Osteoblast (primary cell): ENCODE measurements at regions not wholly inside any gene's neighbourhood (a gene's known extent, or its start where the extent isn't known, plus 50 kb on each side); places are given as distances from the start of the nearest gene placed in this dataset.

Source experiments
- DNase-seq: peaks from one replicate; pipeline ENCODE4 v3.0.0; 2011; ENCODE audit warnings: low spot score, mixed read lengths; ENCODE audit not compliant: insufficient read length; ENCODE audit errors: missing footprints
- H2AFZ ChIP-seq: 2 replicates; pipeline ENCODE4 v1.6.0; 2011; ENCODE audit warnings: mild to moderate bottlenecking, low read length
- H3K27ac ChIP-seq: 2 replicates; pipeline ENCODE4 v1.5.1; 2011; ENCODE audit warnings: mild to moderate bottlenecking, low read depth, low read length, moderate library complexity
- H3K27me3 ChIP-seq: 2 replicates; pipeline ENCODE4 v1.6.0; 2012; ENCODE audit warnings: mild to moderate bottlenecking, control low read depth, inconsistent platforms, low read length, moderate library complexity; ENCODE audit not compliant: insufficient read depth
- H3K36me3 ChIP-seq: 2 replicates; pipeline ENCODE4 v1.5.1; 2011; ENCODE audit warnings: mild to moderate bottlenecking, low read length, control low read depth, moderate library complexity; ENCODE audit not compliant: insufficient read depth
- H3K4me1 ChIP-seq: 2 replicates; pipeline ENCODE4 v1.5.1; 2011; ENCODE audit warnings: mild to moderate bottlenecking, low read length, control low read depth, moderate library complexity; ENCODE audit not compliant: insufficient read depth
- H3K4me2 ChIP-seq: 2 replicates; pipeline ENCODE4 v1.6.0; 2011; ENCODE audit warnings: mild to moderate bottlenecking, low read length; ENCODE audit not compliant: insufficient read depth
- H3K4me3 ChIP-seq: fragments of 200-600 bp; sonication (generic); 3 replicates; pipeline ENCODE4 v1.5.1; 2012; ENCODE audit warnings: mild to moderate bottlenecking, low read length, inconsistent platforms; ENCODE audit not compliant: insufficient read depth
- H3K79me2 ChIP-seq: 2 replicates; pipeline ENCODE4 v1.6.0; 2012; ENCODE audit warnings: mild to moderate bottlenecking, low read length, control low read depth, inconsistent platforms; ENCODE audit not compliant: insufficient read depth
- H3K9me3 ChIP-seq: 2 replicates; pipeline ENCODE4 v1.5.1; 2011; ENCODE audit warnings: low read depth, low read length, control low read depth
- H4K20me1 ChIP-seq: 2 replicates; pipeline ENCODE4 v1.6.0; 2012; ENCODE audit warnings: mild to moderate bottlenecking, low read length, control low read depth; ENCODE audit not compliant: insufficient read depth
- TF ChIP-seq, protein P1 (sequence below): IDR thresholded peaks from 2 replicates; pipeline ENCODE4 v1.5.1; 2011; ENCODE audit warnings: mild to moderate bottlenecking, low read depth, low read length, moderate library complexity; ENCODE audit errors: extremely low read depth

DNA sequence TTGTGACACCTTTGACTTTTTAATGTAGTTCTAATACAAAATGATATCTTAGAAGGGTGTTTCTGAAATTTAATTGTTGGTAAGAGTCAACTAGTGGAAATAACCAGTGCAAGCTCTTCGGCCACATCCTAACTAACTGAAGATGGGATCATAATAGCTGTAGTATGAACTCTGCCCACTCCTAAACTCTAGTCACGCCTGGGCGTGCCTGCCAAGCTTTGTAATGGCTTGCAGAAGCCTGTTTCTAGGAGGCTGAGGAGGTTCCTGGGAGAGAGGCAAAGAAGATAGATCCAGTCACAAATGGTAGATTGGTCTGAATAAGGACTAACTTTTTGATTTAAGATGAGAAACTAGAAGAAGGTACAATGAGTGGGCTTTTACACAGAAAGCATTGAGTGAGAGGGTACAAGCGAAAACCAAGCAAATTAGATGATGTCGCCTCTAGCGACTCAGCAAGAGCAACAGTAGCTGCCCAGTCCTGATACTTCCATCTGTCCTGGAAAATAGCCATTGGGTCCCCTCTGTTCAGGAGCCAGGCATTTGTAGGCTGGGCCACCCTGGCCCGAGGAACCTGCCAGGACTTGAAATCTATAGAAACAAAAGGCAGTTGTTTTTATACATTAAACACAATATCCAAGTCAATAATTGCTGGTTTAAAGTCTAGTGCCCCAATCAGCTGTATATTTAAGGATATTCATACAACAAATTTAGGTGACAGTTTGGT lies 148.8 kb downstream of the SLC38A4 start:
- H3K36me3 ChIP-seq, result no peaks in the 10 kb centered on the region
- DNase-seq, result no peak
- H3K9me3 ChIP-seq, result no peaks in the 10 kb centered on the region
- TF ChIP-seq, protein P1, sequence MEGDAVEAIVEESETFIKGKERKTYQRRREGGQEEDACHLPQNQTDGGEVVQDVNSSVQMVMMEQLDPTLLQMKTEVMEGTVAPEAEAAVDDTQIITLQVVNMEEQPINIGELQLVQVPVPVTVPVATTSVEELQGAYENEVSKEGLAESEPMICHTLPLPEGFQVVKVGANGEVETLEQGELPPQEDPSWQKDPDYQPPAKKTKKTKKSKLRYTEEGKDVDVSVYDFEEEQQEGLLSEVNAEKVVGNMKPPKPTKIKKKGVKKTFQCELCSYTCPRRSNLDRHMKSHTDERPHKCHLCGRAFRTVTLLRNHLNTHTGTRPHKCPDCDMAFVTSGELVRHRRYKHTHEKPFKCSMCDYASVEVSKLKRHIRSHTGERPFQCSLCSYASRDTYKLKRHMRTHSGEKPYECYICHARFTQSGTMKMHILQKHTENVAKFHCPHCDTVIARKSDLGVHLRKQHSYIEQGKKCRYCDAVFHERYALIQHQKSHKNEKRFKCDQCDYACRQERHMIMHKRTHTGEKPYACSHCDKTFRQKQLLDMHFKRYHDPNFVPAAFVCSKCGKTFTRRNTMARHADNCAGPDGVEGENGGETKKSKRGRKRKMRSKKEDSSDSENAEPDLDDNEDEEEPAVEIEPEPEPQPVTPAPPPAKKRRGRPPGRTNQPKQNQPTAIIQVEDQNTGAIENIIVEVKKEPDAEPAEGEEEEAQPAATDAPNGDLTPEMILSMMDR, result no peak
- H3K79me2 ChIP-seq, result no peaks in the 10 kb centered on the region
- no peak overlapping the region for H3K27ac ChIP-seq
- peaks cover 16% of the 10 kb centered on the region for H3K4me1 ChIP-seq
- H2AFZ ChIP-seq, result no peak overlapping the region
- no peak overlapping the region for H3K4me3 ChIP-seq
- no peaks in the 10 kb centered on the region for H3K27me3 ChIP-seq
- no peak overlapping the region for H3K4me2 ChIP-seq
- no peaks in the 10 kb centered on the region for H4K20me1 ChIP-seq

DNA sequence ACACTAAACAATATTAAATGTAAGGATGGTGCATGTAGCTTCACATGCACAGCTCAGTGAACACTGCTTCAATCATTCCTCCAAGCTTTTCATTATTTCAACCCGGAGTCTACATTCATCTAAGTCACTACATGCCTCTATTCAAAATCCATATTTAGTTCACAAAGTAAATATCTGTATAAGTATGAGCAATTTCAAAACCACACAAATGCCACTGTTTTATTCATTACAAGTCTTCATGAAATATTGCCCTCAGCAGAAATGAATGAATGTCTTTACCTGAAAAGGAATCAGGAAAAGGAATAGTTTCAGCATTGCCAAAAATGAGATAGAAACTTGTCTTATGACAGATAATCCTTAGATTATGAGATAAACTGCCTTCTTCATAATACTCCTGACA lies 149.4 kb downstream of the SLC38A4 start:
- H3K9me3 ChIP-seq, result no peaks in the 10 kb centered on the region
- no peak overlapping the region for H3K27ac ChIP-seq
- no peaks in the 10 kb centered on the region for H4K20me1 ChIP-seq
- peak overlapping the region; percentile 73 for H3K4me2 ChIP-seq
- no peak for DNase-seq
- H2AFZ ChIP-seq, result no peak overlapping the region
- TF ChIP-seq, protein P1, result no peak
- no peaks in the 10 kb centered on the region for H3K36me3 ChIP-seq
- no peaks in the 10 kb centered on the region for H3K79me2 ChIP-seq
- no peaks in the 10 kb centered on the region for H3K27me3 ChIP-seq
- H3K4me1 ChIP-seq, result peaks cover 16% of the 10 kb centered on the region
- no peak overlapping the region for H3K4me3 ChIP-seq

DNA sequence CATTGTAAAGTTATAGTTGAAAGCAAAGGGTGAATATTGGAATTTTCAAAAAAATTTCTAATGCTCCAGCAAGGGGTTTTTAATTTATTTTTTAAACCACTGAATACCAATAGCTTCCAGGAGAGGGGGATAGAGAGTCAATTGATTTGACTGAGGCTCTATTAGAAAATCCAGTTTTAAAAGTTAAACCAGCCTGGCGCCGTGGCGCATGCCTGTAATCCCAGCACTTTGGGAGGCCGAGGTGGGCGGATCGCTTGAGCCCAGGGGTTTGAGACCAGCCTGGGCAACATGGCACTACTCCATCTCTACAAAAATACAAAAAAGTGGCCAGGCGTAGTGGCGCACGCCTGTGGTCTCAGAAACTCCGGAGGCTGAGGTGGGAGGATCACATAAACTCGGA lies 150.1 kb downstream of the SLC38A4 start:
- TF ChIP-seq, protein P1, result peak; percentile 62
- H4K20me1 ChIP-seq, result no peaks in the 10 kb centered on the region
- peaks cover 16% of the 10 kb centered on the region for H3K4me1 ChIP-seq
- peak overlapping the region; percentile 43 for H3K4me3 ChIP-seq
- H3K27ac ChIP-seq, result no peak overlapping the region
- H3K36me3 ChIP-seq, result no peaks in the 10 kb centered on the region
- peak overlapping the region; percentile 73 for H3K4me2 ChIP-seq
- no peaks in the 10 kb centered on the region for H3K27me3 ChIP-seq
- DNase-seq, result no peak
- H2AFZ ChIP-seq, result peak overlapping the region; percentile 70
- H3K9me3 ChIP-seq, result no peaks in the 10 kb centered on the region
- no peaks in the 10 kb centered on the region for H3K79me2 ChIP-seq

DNA sequence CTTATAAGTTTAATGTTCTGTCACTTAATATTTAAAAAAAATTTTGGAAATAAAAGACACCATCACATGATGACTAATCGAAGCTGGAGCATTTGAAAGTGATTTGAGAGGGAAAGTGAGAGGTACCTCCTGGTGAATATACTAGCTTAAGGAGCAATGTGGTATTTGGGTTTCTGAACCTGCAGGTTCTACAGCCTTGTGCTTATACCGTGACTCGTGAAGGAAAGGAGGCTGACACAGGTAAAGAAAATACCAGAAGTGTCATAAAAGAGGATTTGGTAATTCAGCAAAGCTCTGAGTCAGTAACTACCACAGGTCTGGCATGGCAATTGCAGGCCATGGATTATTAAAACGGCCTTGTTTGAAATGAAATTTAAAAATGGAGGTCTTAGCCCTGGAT lies 151.0 kb downstream of the SLC38A4 start:
- Histone ChIP-seq H2AFZ (peak overlapping the region; percentile 72), H3K4me2 (no peak overlapping the region)
- TF ChIP-seq, protein P1, result no peak

More for the DNA sequence above, 151.0 kb downstream of the SLC38A4 start:
- Histone ChIP-seq H3K4me1 (peaks cover 16% of the 10 kb centered on the region), H3K9me3 (no peaks in the 10 kb centered on the region), H3K79me2 (no peaks in the 10 kb centered on the region), H4K20me1 (no peaks in the 10 kb centered on the region), H3K4me3 (no peak overlapping the region), H3K36me3 (no peaks in the 10 kb centered on the region), H3K27ac (peak overlapping the region; percentile 35), H3K27me3 (no peaks in the 10 kb centered on the region)
- no peak for DNase-seq
